Astrocyte of the cerebellum (primary cell): ENCODE measurements at regions not wholly inside any gene's neighbourhood (a gene's known extent, or its start where the extent isn't known, plus 50 kb on each side); places are given as distances from the start of the nearest gene placed in this dataset.
"Not testable (repeated sequence)": the region's sequence is repeated elsewhere in the genome, so short reads cannot be mapped to it uniquely, and the experiment has no call there.

ENCODE experiments used
- DNase-seq: peaks from one replicate; pipeline ENCODE4 v3.0.0-alpha.2; 2011; ENCODE audit warnings: low read depth
- H3K4me3 ChIP-seq: 2 replicates; pipeline ENCODE4 v1.5.1; 2011; ENCODE audit warnings: mild to moderate bottlenecking, low read depth, low read length, moderate library complexity
- in situ Hi-C: cut with HindIII; loops from 2 replicates; pipeline ENCODE4 v1.10.0; 2017; ENCODE audit warnings: low sequenced_read_pairs
- TF ChIP-seq, protein P1 (sequence below): IDR thresholded peaks from 2 replicates; pipeline ENCODE4 v1.5.1; 2012; ENCODE audit warnings: low read length, low read depth, moderate library complexity, mild to moderate bottlenecking; ENCODE audit errors: missing control alignments

DNA sequence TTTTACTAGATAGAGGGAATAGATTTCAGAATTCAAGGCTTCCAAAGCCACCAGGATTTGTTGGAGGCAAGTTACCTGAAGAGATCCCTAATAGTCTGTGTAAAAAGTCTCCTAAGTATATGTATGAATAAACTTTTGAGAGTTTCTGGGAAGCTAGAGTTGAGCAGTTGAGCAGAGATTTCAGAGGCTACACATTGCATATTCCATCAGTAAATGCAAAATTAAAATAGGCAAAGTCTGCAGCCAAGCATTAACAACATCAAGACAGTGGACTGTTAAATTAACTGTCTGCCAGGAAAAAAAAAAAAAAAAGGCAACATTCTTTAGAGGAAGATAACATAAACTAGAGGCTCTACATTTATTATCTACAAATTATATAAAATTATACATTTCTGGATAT is 420.4 kb upstream of the TMEFF2 start:
- in situ Hi-C loops = no loop called here
- no peak for DNase-seq
- no peak overlapping the region for H3K4me3 ChIP-seq
- TF ChIP-seq, protein P1, sequence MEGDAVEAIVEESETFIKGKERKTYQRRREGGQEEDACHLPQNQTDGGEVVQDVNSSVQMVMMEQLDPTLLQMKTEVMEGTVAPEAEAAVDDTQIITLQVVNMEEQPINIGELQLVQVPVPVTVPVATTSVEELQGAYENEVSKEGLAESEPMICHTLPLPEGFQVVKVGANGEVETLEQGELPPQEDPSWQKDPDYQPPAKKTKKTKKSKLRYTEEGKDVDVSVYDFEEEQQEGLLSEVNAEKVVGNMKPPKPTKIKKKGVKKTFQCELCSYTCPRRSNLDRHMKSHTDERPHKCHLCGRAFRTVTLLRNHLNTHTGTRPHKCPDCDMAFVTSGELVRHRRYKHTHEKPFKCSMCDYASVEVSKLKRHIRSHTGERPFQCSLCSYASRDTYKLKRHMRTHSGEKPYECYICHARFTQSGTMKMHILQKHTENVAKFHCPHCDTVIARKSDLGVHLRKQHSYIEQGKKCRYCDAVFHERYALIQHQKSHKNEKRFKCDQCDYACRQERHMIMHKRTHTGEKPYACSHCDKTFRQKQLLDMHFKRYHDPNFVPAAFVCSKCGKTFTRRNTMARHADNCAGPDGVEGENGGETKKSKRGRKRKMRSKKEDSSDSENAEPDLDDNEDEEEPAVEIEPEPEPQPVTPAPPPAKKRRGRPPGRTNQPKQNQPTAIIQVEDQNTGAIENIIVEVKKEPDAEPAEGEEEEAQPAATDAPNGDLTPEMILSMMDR = no peak

DNA sequence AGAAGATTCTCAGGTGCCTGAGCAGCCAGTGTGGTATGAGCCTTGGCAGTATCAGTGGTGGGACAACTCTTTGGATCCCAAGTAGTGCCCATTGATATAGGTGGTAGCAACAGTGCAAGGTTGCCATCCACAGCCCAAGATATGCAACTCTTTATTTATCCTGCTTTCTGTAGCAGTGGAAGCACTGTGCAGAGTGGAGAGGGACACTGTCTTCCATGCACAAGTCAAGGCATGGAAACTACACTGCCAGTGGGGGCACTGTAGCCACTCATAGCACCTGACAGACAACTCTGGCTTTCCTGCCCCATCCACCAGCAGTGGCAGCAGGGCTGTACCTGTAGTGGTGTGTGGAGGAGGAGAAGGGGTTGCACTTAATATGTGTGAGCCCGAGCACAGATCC is 409.6 kb upstream of the TMEFF2 start:
- in situ Hi-C loops = no loop called here
- DNase-seq = no peak
- TF ChIP-seq, protein P1 = no peak
- H3K4me3 ChIP-seq = no peak overlapping the region

DNA sequence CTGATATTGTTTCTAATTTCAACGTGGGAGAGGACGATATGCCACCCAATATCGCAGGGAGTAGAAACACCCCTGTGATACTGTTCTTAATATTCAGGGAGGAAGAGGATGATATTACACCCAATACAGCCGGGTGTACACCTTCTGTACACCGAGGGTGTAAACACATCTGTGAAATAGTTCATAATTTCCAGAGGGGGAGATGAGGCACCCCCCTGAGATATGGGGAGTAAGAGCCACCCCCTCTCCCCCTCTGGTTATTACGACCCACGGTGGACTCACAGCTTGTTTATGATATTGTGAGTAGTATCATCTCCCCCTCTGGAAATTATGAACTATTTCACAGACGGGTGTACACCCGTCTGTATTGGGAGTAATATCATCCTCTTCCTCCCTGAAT is 403.9 kb upstream of the TMEFF2 start:
- H3K4me3 ChIP-seq, DNase-seq, in situ Hi-C loops: not testable (repeated sequence)

DNA sequence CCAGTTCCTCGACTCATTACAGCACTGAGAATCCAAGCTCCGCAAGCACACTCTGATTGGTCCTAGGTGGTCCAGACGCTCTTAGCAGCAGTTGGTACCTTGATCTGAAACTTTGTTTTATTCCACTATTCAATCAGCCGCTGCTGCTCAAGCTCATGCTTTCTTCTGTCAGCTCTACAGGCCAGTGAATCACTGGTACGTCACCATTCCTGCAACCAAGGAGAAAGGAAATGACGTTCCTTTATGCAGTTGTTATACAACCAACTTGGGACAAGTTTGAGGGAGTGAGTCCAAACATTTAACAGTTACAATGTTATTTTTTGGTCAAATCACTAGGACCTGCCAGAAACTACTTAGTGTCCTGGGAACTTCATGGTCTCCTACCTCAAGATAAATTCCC is 398.8 kb upstream of the TMEFF2 start:
- TF ChIP-seq, protein P1 = no peak
- no peak for DNase-seq
- no peak overlapping the region for H3K4me3 ChIP-seq
- in situ Hi-C loops = no loop called here

DNA sequence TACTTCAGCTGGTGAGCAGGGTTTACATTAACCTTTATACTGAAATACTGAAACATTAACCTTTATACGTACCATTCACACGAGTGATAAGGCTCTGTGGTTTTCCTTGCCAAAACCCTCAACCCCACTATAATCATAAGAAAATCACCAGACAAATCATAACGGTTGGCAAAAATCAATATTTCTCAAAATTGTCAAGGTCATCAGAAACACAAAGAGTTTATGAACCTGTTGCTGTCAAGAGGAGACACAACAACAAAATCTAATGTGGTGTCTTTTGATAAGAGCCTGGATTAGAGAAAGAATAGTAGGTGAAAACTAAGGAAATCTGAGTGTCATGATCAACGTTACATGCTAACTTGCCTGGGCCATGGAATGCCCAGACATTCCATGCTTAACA is 396.9 kb upstream of the TMEFF2 start:
- in situ Hi-C loops = no loop called here
- DNase-seq = no peak
- TF ChIP-seq, protein P1 = no peak
- H3K4me3 ChIP-seq = no peak overlapping the region

DNA sequence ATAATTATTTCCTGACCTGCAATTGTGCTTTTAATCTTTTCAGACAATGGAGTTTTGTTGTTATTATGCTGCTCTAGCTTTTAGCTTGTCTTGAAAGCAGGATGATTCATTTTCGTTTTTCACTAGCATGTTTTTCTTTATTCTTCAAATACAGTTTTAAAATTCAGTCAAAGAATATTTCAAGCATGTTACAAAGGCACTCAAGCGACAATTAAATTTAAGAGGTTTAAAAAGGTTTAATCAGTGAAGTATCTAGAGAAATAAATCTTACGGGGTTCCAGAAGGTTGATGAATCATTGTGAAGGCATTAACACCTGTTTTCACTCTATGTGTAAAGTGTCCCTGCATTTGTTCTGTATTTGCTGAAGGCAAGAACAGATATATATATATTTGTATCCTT is 390.7 kb upstream of the TMEFF2 start:
- H3K4me3 ChIP-seq = no peak overlapping the region
- DNase-seq = no peak
- in situ Hi-C loops = no loop called here
- TF ChIP-seq, protein P1 = no peak

DNA sequence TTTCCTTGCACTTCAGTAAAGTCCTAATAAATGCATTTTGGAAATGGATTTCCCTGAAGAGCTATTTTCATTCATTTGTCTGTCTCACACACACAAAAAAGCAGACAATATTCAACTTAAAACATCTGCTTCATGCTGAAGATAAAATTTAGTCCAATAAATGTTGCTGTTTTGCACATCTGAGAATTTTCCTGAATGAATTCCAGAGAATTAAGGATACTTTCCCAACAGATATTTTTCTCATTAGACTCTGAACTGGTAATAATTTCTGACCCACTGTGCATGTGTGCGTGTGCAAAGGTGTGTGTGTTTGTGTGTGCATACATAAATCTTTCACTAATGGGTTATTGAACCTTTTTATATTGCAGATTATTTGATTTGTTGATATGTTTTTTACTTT is 390.2 kb upstream of the TMEFF2 start:
- no peak for DNase-seq
- H3K4me3 ChIP-seq = no peak overlapping the region
- in situ Hi-C loops = no loop called here
- TF ChIP-seq, protein P1 = no peak
